GM21737 (cell line): ENCODE measurements at regions not wholly inside any gene's neighbourhood (a gene's known extent, or its start where the extent isn't known, plus 50 kb on each side); places are given as distances from the start of the nearest gene placed in this dataset.
"Not testable (repeated sequence)": the region's sequence is repeated elsewhere in the genome, so short reads cannot be mapped to it uniquely, and the experiment has no call there.

Experiments
- ATAC-seq: cut with Tn5 transposase; IDR thresholded peaks from one replicate; pipeline ENCODE4 v1.9.1; 2021; ENCODE audit warnings: mild to moderate bottlenecking, moderate library complexity; ENCODE audit not compliant: unreplicated experiment

GRCh38 chr2:2472044-2472443, 141.0 kb upstream of the MYT1L start:
- no peak for ATAC-seq

- ATAC-seq: no peak
These were observed 135.5 kb upstream of the MYT1L start for GRCh38 chr2:2466534-2466933.

DNA sequence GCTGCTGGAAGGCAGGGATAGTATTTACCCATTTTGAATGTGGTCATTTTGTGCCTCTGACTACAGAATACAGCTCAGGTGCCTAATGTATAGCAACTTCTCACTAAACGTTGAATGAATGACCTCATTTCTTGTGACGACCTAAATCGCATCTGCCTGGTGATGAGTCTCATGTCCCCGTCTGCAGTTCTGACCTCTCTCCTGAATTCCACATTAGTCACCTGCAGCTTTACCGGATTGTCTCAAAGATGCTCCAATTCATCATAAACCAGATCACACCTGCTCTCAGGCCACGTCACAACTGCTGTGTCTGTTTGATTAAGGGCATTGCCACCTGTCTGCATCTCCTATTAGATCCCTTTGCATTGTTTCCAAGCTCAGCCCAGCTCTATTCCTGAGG, 133.6 kb upstream of the MYT1L start:
- ATAC-seq: no peak

DNA sequence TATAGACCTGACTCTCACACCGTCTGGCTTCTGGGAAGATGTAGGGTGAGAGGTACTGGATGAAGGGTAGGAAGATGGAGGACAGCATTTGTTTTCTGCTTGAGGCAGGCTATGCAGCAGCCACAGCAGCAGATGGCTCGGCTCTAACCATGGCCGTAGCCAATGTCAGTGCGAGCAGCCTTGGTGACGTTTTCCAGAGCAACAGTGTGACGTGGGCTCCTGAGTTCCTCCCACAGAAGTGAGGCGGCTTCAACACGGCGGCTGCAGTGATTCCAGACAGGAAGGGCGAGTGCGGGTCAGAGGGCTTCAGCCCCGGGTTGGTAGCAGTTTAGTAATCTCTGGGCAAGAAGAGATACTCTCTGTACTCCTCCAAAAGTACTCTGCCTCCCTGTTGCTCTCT, 133.0 kb upstream of the MYT1L start:
- no peak for ATAC-seq

DNA sequence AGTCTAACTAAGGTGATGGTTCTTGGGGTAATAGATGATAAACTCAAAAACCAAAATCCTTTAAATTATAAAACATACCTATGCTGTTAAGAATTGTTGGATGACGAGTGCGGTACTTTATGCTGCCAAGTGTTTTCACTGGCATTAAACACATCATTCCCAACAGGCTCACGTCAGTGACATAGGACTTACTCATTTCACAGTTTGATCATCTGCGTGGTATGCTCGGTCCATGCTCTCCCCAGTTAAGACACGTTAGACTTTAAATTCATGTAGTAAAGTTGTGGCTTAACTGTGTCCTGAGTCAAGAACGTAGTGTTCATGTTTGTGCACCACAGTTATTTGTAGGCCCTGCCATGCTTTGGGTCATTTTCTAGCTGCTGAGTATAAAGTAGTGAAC, 125.6 kb upstream of the MYT1L start:
- no peak for ATAC-seq

DNA sequence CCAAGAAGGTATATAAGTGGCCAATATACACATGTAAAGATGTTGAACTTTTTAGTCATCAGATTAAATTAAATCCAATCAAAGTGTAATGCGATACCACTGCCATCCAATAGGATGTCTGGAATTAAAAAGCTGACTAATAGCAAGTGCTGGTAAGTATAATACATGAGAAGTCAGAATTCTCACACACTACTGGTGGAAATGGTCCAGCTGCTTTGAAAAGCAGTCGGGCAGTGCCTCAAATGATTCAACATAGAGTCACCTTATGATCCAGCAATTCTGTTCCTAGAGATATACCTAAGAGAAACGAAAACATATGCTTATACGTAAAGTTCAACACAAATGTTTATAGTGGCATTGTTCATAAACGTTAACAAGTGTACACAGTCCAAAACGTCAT, 124.1 kb upstream of the MYT1L start:
- no peak for ATAC-seq

DNA sequence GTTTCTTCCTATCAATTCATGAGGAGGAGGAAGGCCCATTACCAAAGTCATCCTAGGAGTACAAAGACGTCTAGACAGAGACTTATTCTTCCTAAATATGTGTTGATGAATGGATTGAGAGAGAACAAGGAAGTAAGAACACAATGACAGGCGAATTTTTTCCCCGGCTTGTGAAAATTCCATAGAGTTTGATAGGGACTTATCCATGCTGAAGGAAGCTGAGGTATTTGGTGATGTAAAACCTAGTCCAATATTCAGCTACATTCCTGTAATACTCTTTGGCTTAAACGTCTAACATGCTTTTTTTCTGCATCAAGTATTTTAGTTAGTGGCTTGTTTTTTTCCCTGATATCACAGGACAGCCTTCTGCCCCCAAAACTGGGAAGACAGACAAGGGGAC, 121.9 kb upstream of the MYT1L start:
- ATAC-seq: no peak

DNA sequence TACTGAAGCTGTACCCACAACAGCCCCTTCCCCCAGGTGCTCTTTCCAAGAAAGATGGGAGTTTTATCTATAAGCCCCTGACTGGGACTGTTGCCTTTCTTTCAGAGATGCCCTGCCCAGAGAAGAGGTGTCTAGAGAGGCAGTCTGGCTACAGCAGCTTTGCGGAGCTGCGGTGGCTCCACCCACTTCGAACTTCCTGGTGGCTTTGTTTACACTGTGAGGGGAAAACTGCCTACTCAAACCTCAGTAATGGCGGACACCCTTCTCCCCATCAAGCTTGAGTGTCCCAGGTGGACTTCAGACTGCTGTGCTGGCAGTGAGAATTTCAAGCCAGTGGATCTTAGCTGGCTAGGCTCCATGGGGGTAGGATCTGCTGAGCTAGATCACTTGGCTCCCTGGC, 120.2 kb upstream of the MYT1L start:
- not testable (repeated sequence) for ATAC-seq

- ATAC-seq: no peak
These were observed 117.1 kb upstream of the MYT1L start for GRCh38 chr2:2448178-2448577.

- ATAC-seq: no peak
These were observed 91.5 kb upstream of the MYT1L start for GRCh38 chr2:2422621-2423020.

GRCh38 chr2:2413525-2413924, 82.5 kb upstream of the MYT1L start:
- ATAC-seq: no peak

DNA sequence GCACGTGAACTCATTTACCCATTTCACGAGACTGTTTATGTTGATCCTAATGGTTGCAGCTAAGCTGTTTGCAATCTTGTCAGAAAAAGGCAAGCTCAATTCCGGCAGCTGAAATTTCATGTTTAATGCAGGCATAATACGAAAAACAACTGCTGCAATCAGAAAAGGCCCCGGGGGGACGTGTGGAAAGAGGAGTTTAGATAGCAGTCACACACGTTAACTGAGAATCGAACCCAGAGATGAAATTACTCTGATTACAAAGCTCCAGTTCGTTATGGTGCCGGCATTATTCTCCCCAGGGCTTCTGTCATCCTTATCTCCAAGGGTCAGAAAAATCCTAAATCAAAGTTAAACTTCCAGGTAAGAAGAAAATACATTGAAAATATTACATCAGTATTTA, 79.9 kb upstream of the MYT1L start:
- ATAC-seq: no peak

DNA sequence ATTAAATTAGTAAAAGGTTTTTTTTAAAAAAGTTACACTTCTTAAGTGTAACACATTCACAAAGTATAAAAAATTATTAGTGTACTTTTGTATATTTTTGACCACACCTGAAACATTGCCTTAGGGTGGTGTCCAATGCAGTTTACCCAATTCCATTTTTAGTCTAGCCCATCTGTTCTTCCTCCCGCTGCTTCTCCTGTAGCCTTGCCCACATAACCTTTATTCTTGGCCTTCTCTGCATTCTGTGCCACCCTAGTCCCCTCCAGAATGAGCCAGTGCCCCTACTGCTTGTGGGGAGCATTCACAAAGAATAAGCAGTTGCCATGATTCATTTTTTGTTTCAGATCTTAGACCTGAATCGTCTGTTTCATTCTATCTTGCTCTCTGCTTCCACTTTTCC, 78.4 kb upstream of the MYT1L start:
- ATAC-seq: no peak

DNA sequence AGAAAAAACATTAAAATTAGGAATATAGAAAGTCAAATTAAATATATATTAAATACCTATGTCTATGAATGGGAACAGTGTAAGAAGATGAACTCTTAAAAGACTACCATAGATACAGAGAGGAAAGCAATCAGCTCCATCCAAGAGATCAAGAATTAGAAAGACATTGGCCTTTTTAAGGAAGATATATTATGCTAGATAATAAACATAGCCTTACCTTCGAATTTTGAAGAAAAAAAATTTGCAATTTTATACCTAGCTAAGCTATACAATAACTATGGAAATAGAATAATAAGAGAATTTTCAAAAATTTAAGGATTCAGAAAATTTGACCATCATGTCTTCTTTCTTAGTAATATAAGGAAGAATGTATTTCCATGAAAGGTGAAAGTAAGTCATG, 74.7 kb upstream of the MYT1L start:
- no peak for ATAC-seq

- ATAC-seq: no peak
These were observed 69.4 kb upstream of the MYT1L start for GRCh38 chr2:2400286-2401038.

- no peak for ATAC-seq
These were observed 68.3 kb upstream of the MYT1L start for GRCh38 chr2:2399396-2399795.

- ATAC-seq: no peak
These were observed 61.3 kb upstream of the MYT1L start for GRCh38 chr2:2392332-2392731.

GRCh38 chr2:2389215-2389614, 58.1 kb upstream of the MYT1L start:
- ATAC-seq: no peak
